ENCODE measurements at regions not wholly inside any gene's neighbourhood (a gene's known extent, or its start where the extent isn't known, plus 50 kb on each side); places are given as distances from the start of the nearest gene placed in this dataset.

- DNase-seq (ENCODE audit: low spot score): no peak
- intact Hi-C loops (cut with micrococcal nuclease; ENCODE audit: unreplicated experiment): no loop called here
- no peak for TF ChIP-seq CTCF (conservative IDR thresholded peaks at IDR 0.05; ENCODE audit: low read depth, low read length)
- H3K4me1 ChIP-seq (ENCODE audit: insufficient read depth, low read length, poor library complexity, severe bottlenecking): no peaks in the 10 kb centered on the region
- no peaks in the 10 kb centered on the region for H3K9me3 ChIP-seq (ENCODE audit: low read depth, low read length, poor library complexity, severe bottlenecking)
- BruUV-seq (replicated peaks): no TSS peak
- no peak overlapping the region for H3K27ac ChIP-seq (ENCODE audit: low read depth, low read length, poor library complexity, severe bottlenecking)
- no peaks in the 10 kb centered on the region for H3K36me3 ChIP-seq (ENCODE audit: insufficient read depth, low read length, poor library complexity, severe bottlenecking)
- POLR2A ChIA-PET (ENCODE audit: low non-redundant PET): no interaction called here
- no peak overlapping the region for H3K4me3 ChIP-seq (ENCODE audit: low read depth, low read length, poor library complexity, severe bottlenecking)
- no peaks in the 10 kb centered on the region for H3K27me3 ChIP-seq (replicated peaks; ENCODE audit: insufficient read depth, low read depth, low read length, poor library complexity)
- CTCF ChIA-PET: no interaction called here
Measured at GRCh38 chr9:26520141-26520540, 372.5 kb downstream of the CAAP1 start.

DNA sequence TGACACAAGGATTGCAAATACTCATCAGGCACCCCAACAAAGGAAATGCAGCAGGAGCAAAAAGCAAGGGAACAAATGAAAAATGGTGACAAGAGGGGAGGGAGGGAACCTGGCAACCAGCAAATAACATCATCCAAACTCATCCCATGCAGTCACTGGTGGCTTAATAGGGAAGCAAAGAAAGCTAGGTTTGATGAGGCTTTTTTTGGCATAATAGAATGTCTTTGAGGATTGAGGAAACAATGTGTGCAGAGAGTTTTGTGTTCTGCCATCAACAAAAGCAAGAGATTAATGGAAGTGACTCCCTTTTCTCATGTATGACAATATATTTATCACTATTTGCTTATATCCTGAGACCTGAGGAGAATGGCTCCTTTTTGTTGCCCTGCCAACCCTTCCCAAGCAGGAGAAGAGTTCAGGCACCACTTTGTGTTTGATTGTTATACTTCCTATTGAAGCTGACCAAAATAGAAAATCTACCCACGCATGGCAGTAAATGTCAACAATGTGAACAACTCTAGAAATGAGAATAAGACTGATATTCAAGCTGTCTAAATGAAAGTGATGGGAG is 375.7 kb downstream of the CAAP1 start:
- intact Hi-C loops (cut with micrococcal nuclease; ENCODE audit: unreplicated experiment): no loop called here
- no peak overlapping the region for H3K27ac ChIP-seq (ENCODE audit: low read depth, low read length, poor library complexity, severe bottlenecking)
- CTCF ChIA-PET: no interaction called here

GRCh38 chr9:26513730-26514129 is 378.9 kb downstream of the CAAP1 start:
- intact Hi-C loops (cut with micrococcal nuclease; ENCODE audit: unreplicated experiment): no loop called here
- Histone ChIP-seq H3K4me3 (ENCODE audit: low read depth, low read length, poor library complexity, severe bottlenecking) (no peak overlapping the region), H3K27me3 (replicated peaks; ENCODE audit: insufficient read depth, low read depth, low read length, poor library complexity) (no peaks in the 10 kb centered on the region), H3K9me3 (ENCODE audit: low read depth, low read length, poor library complexity, severe bottlenecking) (no peaks in the 10 kb centered on the region), H3K36me3 (ENCODE audit: insufficient read depth, low read length, poor library complexity, severe bottlenecking) (no peaks in the 10 kb centered on the region), H3K4me1 (ENCODE audit: insufficient read depth, low read length, poor library complexity, severe bottlenecking) (no peaks in the 10 kb centered on the region), H3K27ac (ENCODE audit: low read depth, low read length, poor library complexity, severe bottlenecking) (no peak overlapping the region)
- ChIA-PET POLR2A (ENCODE audit: low non-redundant PET) (no interaction called here), CTCF (no interaction called here)
- TF ChIP-seq CTCF (conservative IDR thresholded peaks at IDR 0.05; ENCODE audit: low read depth, low read length): no peak
- TF ChIP-seq EZH2 (IDR thresholded peaks at IDR 0.05; ENCODE audit: borderline replicate concordance, low read depth, low read length, poor library complexity, severe bottlenecking): no peak
- no TSS peak for BruUV-seq (replicated peaks)
- no peak for DNase-seq (ENCODE audit: low spot score)

More for the DNA sequence above, 375.7 kb downstream of the CAAP1 start:
- Histone ChIP-seq H3K4me1 (ENCODE audit: insufficient read depth, low read length, poor library complexity, severe bottlenecking) (no peaks in the 10 kb centered on the region), H3K9me3 (ENCODE audit: low read depth, low read length, poor library complexity, severe bottlenecking) (no peaks in the 10 kb centered on the region), H3K36me3 (ENCODE audit: insufficient read depth, low read length, poor library complexity, severe bottlenecking) (no peaks in the 10 kb centered on the region), H3K4me3 (ENCODE audit: low read depth, low read length, poor library complexity, severe bottlenecking) (no peak overlapping the region), H3K27me3 (replicated peaks; ENCODE audit: insufficient read depth, low read depth, low read length, poor library complexity) (no peaks in the 10 kb centered on the region)
- TF ChIP-seq CTCF (conservative IDR thresholded peaks at IDR 0.05; ENCODE audit: low read depth, low read length) (no peak), EZH2 (IDR thresholded peaks at IDR 0.05; ENCODE audit: borderline replicate concordance, low read depth, low read length, poor library complexity, severe bottlenecking) (no peak)
- no peak for DNase-seq (ENCODE audit: low spot score)
- no TSS peak for BruUV-seq (replicated peaks)
- POLR2A ChIA-PET (ENCODE audit: low non-redundant PET): no interaction called here

Measured in A673 (cell line).